ENCODE measurements at regions not wholly inside any gene's neighbourhood (a gene's known extent, or its start where the extent isn't known, plus 50 kb on each side); places are given as distances from the start of the nearest gene placed in this dataset.
"Not testable (repeated sequence)": the region's sequence is repeated elsewhere in the genome, so short reads cannot be mapped to it uniquely, and the experiment has no call there.

DNA sequence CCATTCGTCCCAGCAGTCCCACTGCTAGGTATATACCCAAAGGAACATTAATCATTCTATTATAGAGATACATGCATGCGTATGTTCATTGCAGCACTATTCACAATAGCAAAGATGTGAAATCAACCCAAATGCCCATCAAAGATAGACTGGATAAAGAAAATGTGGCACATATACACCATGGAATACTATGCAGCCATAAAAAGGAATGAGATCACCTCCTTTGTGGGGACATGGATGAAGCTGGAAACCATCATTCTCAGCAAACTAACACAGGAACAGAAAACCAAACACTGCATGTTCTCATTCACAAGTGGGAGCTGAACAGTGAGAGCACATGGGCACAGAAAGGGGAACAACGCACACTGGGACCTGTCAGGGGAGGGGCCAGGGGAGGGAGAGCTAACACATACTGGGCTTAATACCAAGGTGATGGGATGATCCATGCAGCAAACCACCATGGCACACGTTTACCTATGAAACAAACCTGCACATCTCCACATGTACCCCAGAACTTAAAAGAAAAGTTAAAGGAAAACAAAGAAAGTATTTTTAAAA lies 183.3 kb upstream of the PFKP start:
- TF ChIP-seq CTCF (IDR thresholded peaks at IDR 0.05 in 8 of 11, conservative IDR thresholded peaks at IDR 0.05 in 3 of 11); POLR2A (IDR thresholded peaks at IDR 0.05); POLR2AphosphoS5 (IDR thresholded peaks at IDR 0.05): not testable (repeated sequence)

Data from spleen (tissue), 7 donors.